Adrenal gland (tissue), 9 donors: ENCODE measurements at regions not wholly inside any gene's neighbourhood (a gene's known extent, or its start where the extent isn't known, plus 50 kb on each side); places are given as distances from the start of the nearest gene placed in this dataset.

Source experiments
- DNase-seq, 7 donors: peaks; one replicate each; pipeline ENCODE4 v3.0.0-alpha.2; 2019 to 2020
- H3K27ac ChIP-seq, 5 donors: fragments of 200-600 bp; sonication (generic) in 4 of 5; 1 replicate in 3 of 5; 2 replicates in 2 of 5; pipeline versions ENCODE4 v1.5.1 to v1.8.0; 2016 to 2020; ENCODE audit warnings: mild to moderate bottlenecking in 1 of 5
- H3K27me3 ChIP-seq: fragments of 200-600 bp; 2 replicates; pipeline ENCODE4 v1.8.0; 2021
- H3K36me3 ChIP-seq, 2 donors: fragments of 200-600 bp; replicated peaks in 1 of 2; 1 replicate in 1 of 2; 2 replicates in 1 of 2; pipeline versions ENCODE4 v1.5.1 to v1.8.0; 2018 to 2022
- H3K4me1 ChIP-seq, 2 donors: fragments of 200-600 bp; replicated peaks in 1 of 2; 1 replicate in 1 of 2; 2 replicates in 1 of 2; pipeline versions ENCODE4 v1.5.1 to v1.8.0; 2018 to 2021
- H3K4me3 ChIP-seq, 4 donors: fragments of 200-600 bp; sonication (generic) in 3 of 4; one replicate each; pipeline ENCODE4 v1.5.1; 2016 to 2018
- H3K9me3 ChIP-seq, 3 donors: fragments of 200-600 bp; sonication (generic) in 1 of 3; replicated peaks in 1 of 3; 1 replicate in 2 of 3; 2 replicates in 1 of 3; pipeline versions ENCODE4 v1.5.1 to v1.8.0; 2016 to 2021
- CTCF ChIP-seq, 6 experiments: fragments of 450-650 bp in 4 of 6; fragments of 200-600 bp in 2 of 6; sonication (generic) in 1 of 6; IDR thresholded peaks; 1 replicate in 5 of 6; 2 replicates in 1 of 6; pipeline versions ENCODE4 v1.5.1 to v1.8.0; 2016 to 2021; ENCODE audit warnings: antibody characterized with exemption in 6 of 6, mild to moderate bottlenecking in 2 of 6, moderate library complexity in 1 of 6
- POLR2A ChIP-seq, 2 donors: fragments of 450-650 bp; IDR thresholded peaks; one replicate each; pipeline ENCODE4 v1.6.1; 2017; ENCODE audit warnings: antibody characterized with exemption in 2 of 2, mild to moderate bottlenecking in 2 of 2, moderate library complexity in 1 of 2
- whole genome bisulfite sequencing, 4 donors: extraction: QIAGEN DNeasy Blood & Tissue Kit in 2 of 4; methylation state at CpG; one replicate each; pipeline versions ENCODE4 v1.1.5 to v1.1.7; 2013 to 2017; 5-methylcytosine and 5-hydroxymethylcytosine counted together
- intact Hi-C, 2 donors: fragments of 100-400 bp; cut with DNase I; formaldehyde crosslinking; loops; one replicate each; pipeline versions ENCODE4 v1.14.1 to v1.15.0; 2022 to 2023
- donor health status: healthy with polysubstance abuse.
- donor health status: Bipolar disorder and iron deficiency.
- donor health status: DM: yes; HTN: yes; CAD: no.
- donor health status: DM: no; HTN: no; CAD: no.
- donor health status: DM: no; HTN: no; CAD: no.

- no peaks in the 10 kb centered on the region for H3K9me3 ChIP-seq
- intact Hi-C loops: no loop called here
- peaks cover 0 to under 1% of the 10 kb centered on the region in 2 donors for H3K4me1 ChIP-seq
- H3K27me3 ChIP-seq: no peaks in the 10 kb centered on the region
- H3K27ac ChIP-seq: peak overlapping the region in 1 of 5 donors; percentile 90
- 91 to 96% (median 92%) methylated on average over 7 of the region's 7 CpGs for WGBS, 4 donors
- no peak for DNase-seq
- H3K36me3 ChIP-seq: no peaks in the 10 kb centered on the region
- no peak overlapping the region for H3K4me3 ChIP-seq
- TF ChIP-seq CTCF (IDR thresholded peaks at IDR 0.05): no peak
- no peak for TF ChIP-seq POLR2A (IDR thresholded peaks at IDR 0.05)
These were observed 62.7 kb downstream of the SIK1 start for GRCh38 chr21:43364261-43364510.

DNA sequence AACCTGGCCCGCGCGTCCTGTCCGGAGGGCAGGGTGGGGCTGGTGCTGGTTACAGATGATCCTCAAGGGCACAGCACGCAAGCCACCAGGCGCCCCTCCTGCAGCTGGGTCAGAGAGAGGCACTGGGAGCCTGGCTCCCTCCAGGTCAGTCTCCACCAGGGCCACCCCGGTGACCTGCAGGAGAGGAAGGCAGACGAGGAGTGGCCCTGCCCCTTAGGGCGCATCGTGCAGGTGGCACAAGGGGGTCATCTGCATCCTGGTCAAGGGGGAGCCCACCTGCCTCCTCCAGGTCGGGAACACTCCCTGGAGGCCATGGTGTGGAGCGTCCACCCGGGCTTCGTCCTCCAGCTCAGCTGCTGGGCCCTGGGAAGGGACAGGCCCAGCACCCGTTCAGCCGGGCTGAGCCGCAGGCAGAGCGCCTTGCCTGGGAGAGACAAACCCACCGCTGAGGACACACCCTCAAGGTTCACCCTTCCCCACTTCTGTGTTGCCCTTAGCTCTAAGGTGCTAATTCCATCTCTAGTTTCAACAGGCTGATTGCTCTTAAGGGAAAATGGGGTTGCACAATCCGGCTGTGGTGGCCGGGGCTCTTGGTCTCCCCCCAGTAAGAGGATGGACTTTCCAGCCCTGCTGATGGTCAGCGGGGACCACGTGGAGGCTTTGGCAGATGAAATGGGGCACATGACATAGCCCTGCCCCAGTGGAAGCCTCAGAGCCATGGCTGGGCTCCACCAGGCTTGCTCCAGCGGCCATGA, 63.2 kb downstream of the SIK1 start:
- no peaks in the 10 kb centered on the region for H3K9me3 ChIP-seq
- peak overlapping the region in 1 of 5 donors; percentile 90 for H3K27ac ChIP-seq
- no peaks in the 10 kb centered on the region for H3K27me3 ChIP-seq
- intact Hi-C loops: no loop called here
- no peaks in the 10 kb centered on the region for H3K4me1 ChIP-seq
- H3K4me3 ChIP-seq: no peak overlapping the region
- TF ChIP-seq CTCF (IDR thresholded peaks at IDR 0.05) (no peak), POLR2A (IDR thresholded peaks at IDR 0.05) (no peak)
- DNase-seq: no peak
- H3K36me3 ChIP-seq: no peaks in the 10 kb centered on the region
- 88 to 93% (median 93%) methylated on average over 10 to 24 of the region's 24 CpGs for WGBS, 4 donors

DNA sequence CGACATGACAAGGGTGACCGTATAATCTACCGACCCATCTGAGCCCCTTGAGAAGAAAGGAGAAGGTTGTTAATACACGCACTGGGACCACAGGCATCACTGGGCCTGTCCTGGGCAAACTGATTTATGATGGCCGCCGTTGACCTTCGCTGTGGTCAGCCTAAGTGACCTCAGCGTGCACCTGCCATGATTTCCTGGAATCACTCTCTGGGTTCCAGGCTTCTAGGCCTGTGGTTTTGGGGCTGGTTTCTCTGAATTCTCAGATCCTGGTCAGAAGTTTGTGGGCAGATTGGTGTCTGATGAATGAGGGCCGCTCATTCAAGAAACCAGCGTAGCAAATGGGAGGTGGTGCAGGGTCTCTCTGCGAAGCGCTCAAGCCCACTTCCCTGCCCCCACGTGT, 64.0 kb downstream of the SIK1 start:
- intact Hi-C loops: no loop called here
- no peaks in the 10 kb centered on the region for H3K36me3 ChIP-seq
- DNase-seq: no peak
- no peaks in the 10 kb centered on the region for H3K27me3 ChIP-seq
- 87 to 89% (median 88%) methylated on average over 13 of the region's 13 CpGs for WGBS, 4 donors
- H3K9me3 ChIP-seq: no peaks in the 10 kb centered on the region
- no peak for TF ChIP-seq CTCF (IDR thresholded peaks at IDR 0.05)
- H3K4me1 ChIP-seq: no peaks in the 10 kb centered on the region
- peak overlapping the region in 2 of 5 donors; percentile 80 to 90 for H3K27ac ChIP-seq
- H3K4me3 ChIP-seq: no peak overlapping the region

DNA sequence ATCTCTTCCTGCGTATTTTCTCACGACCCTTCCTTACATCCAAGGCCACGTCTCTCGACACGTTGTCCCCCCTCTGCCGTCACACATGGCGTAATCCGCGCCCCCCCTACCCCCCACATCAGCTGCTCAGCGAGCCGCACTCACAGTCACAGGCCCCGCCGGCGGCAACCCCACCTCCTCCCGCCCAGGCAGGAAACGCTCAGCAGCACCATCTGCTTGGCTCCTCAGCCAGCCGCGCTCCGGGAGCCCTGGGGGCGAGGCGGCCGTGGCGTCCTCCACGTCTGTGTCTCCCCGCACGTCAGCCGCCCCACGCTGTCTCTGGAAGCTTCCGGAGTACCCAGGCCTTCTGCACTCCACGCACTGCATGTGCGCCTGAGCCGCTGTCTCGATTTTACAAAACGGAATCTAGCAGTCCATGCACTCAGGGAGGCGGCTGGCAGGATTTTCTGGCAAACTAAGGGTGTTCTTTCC, 64.6 kb downstream of the SIK1 start:
- intact Hi-C loops: no loop called here
- 49 to 60% (median 53%) methylated on average over 22 to 35 of the region's 35 CpGs for WGBS, 4 donors
- H3K4me3 ChIP-seq: no peak overlapping the region
- no peaks in the 10 kb centered on the region for H3K36me3 ChIP-seq
- H3K27ac ChIP-seq: peak overlapping the region in 4 of 5 donors; percentile 32 to 90 (median 70)
- H3K4me1 ChIP-seq: no peaks in the 10 kb centered on the region
- H3K27me3 ChIP-seq: no peaks in the 10 kb centered on the region
- TF ChIP-seq CTCF (IDR thresholded peaks at IDR 0.05) (no peak), POLR2A (IDR thresholded peaks at IDR 0.05) (peak in 1 of 2 donors; percentile 5)
- peak; percentile 38 to 93 (median 66) for DNase-seq
- no peaks in the 10 kb centered on the region for H3K9me3 ChIP-seq
